Inflammatory macrophage treated with lipopolysaccharide for 4 hours (primary cell): ENCODE measurements at regions not wholly inside any gene's neighbourhood (a gene's known extent, or its start where the extent isn't known, plus 50 kb on each side); places are given as distances from the start of the nearest gene placed in this dataset.
"Not testable (repeated sequence)": the region's sequence is repeated elsewhere in the genome, so short reads cannot be mapped to it uniquely, and the experiment has no call there.

Experiments used
- DNase-seq: peaks from one replicate; pipeline ENCODE4 v3.0.0-alpha.2; 2020

DNA sequence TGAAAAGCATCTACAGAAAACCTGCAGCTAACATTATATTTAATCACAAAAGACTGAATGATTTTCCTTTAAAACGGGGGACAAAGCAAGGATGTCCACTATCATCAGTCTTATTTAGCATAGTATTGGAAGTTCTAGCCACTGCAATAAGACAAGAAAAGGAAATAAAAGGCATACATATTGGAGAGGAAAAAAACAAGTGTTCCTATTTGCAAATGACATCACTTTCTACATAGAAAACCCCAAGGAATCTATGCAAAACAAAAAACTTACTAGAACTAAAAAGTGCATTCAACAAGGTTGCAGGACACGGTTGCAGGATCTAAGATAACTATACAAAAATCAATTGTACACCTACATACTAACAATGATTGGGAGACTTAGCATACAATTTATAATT, 101.6 kb upstream of the MEF2A start:
- DNase-seq = no peak

DNA sequence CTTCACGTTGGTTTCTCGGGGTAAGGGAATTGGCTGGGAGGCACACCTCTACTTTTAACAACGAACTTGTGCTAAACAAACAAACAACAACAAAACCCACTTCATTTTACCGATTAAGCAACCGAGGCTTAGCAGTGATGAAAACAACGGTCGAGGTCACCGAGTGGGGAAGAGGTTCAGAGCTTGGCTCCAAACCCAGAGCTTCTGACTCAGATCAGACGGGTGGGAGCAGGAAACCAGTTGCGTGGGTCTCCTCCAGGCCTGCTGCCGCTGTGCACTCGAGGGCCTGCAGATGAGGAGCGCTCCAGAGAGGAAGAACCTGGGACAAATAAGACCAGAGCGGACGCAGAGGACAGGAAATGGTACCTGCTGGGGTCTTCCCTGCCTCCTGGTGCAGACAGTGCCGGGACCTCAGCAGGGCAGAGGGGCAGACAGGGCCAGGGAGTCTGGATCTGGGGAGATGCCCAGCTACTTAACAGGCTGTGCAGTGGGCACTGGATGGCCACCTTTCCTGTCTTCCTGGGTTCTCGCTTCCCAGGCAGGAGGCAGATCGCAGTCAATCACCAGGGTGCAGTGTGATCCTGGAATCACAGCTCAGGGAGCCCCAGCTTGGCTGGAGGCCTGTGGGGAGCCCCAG, 99.0 kb upstream of the MEF2A start:
- DNase-seq = peak; percentile 89

DNA sequence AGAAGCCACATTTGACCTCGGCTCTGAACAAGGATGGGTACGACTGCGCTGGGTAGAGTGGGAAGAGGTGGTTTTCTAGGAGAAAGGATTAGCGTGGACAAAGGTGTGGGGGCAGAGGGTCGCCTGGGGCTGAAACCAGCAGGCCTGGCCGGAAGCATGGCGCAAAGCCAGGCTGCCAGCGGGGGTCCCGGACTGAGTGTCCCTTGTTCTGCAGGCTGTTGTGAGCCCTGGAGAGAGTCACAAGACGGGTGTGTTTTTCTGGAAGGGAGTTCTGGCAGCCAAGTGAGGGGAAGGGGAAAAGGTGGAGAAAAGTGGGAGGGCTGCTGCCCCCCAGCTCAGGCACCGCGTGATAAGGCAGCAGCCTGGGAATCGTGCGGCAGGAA, 98.5 kb upstream of the MEF2A start:
- no peak for DNase-seq

DNA sequence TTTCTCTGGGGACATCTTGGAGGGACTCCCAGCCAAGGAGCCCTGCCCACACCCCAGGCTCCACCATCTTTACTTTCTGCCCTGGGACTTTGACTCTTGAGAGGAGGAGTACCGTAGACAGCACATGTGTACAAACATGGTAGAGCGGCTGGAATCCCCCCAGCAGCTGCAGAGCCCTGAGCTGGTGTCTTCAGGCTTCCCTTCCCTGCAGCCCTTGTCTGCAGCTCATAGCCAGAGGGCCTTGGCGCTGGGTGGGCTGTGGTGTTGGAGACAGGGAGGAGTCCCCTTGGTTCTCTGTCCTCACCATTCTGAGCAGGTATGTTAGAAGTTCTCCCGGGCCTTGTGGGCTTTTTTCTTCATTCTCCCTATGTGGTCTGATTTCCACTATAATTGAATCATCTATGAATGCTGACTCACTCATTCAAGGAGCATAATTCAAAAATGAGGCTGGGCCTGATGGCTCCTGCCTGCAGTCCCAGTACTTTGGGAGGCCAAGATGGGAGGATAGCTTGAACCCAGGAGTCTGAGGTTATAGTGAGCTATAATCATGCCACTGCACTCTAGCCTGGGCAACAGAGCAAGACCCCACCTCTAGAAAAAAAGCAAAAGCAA, 97.8 kb upstream of the MEF2A start:
- DNase-seq = no peak

GRCh38 chr15:99470204-99470603, 95.6 kb upstream of the MEF2A start:
- not testable (repeated sequence) for DNase-seq

DNA sequence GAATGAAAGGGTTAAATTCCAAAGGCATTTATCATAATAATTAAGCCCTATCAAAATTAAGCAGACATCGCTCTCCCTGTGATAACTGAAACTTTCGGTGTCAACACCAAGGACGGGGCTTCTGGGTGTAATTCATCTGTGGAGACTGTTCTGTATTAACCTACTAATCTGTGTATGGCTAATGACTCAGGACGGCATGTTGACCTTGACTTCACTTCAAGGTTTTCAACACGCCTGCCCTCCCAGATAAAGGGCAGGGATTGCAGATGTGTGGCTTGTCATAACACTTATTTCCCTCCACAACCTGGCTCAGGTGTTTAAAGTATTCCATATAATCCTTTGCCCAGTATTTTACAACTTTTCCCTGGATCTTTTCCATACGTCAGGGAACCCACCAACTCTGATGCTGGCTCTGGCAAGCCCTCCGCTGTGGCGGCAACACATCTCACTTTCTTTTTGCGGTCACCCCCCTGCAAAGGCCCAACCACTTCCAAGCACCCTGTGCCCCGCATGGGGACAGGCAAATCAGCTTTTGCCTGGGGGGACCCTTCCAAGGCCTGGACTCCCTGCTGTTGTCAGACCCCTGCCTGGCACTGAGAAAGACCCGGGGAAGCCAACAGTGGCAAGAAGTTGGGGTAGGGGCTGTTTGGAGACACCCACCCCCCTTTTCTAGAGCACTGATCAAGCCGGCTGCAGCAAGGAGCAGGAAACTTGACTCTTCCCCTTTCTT, 93.2 kb upstream of the MEF2A start:
- no peak for DNase-seq

GRCh38 chr15:99473981-99474906, 91.5 kb upstream of the MEF2A start:
- DNase-seq = peak; percentile 57

DNA sequence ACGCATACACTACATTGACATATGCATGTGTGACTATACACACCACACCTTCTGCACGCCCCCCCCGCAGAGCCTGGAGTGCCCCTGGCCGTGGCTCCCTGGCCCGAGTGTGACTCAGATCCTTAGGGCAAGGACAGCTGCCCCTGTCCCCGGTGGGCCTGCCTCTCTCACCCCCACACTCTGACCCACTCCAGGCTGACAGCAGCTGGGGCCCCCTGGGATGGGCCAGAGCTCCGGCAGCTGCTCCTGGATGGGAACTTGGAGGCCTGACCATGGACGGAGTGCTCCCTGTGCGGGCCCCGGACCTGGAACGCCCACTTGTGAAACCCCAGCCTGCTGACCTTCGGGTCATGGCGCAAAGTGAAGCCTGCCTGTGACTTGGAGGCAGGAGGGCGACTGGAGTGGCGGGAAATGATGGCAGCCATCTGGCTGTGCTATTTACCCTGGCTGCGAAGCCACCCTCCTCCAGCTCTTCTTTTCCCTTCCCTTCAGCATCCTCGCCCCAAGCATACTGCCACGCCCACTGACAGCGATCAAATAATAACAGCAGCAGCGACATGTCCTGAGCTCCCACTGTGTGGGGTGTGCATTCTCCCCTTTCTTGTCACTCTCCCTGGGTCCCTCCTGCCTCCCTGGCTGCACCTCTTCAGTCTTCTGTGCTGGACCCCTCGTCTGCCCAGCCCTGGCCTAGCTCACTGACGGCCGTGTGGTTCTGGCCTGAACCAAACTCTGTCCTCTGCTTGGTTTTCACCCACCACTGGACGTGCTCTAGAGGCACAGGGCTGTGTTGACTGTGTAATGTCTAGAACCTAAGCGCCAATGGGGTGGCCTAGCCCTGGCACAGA, 90.7 kb upstream of the MEF2A start:
- no peak for DNase-seq

GRCh38 chr15:99475754-99476412, 89.9 kb upstream of the MEF2A start:
- DNase-seq = no peak

GRCh38 chr15:99476413-99477222, 89.2 kb upstream of the MEF2A start:
- DNase-seq = peak; percentile 81

DNA sequence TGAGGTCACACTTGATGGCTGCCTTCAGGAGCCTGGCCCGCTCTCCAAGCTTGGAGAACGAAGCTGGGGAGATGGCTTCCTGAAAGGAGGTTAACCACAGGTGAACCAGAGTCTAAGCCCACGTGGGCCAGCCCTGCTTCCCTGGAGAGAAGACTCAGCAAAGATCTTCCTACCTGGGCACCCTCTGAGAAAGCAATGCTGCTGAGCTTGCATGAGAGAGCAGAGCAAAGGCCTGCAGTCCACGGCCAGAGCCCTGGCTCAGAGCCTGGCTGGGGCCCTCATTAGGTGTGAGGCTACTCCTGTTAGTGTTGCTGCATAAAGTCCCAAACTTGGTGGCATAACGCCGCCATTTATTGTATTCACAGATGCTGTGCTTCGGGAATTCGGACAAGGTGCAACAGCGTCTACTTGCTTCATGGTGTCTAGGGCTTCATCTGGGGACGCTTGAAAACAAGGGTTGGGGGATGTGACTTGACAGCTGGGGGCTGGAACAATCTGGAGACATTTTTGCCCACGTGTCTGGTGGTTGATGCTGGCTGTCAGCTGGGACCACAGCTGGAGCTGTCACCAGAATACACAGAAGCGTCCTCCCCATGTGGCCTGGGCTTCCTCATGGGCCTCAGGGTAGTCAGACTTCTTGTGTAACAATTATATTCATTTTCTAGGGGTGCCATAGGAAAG, 87.9 kb upstream of the MEF2A start:
- peak; percentile 59 for DNase-seq

DNA sequence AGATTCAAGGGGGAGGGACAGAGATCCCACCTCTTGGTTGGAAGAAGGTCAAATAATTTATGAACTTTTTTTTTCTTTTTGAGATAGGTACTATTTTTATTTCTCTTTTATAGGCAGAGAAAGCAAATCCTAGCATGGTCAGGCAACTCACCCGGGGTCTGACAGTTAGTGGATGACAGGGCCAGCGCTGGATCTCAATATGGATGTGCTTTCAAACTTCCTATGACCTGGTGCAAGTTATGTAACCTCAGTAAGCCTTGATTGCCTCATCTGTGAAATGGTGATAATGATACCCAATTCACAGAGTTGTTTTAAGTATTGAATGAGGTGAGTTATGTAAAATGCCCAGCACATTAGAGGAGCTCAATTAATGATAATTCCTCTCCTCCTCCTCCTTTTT, 86.8 kb upstream of the MEF2A start:
- peak; percentile 72 for DNase-seq

DNA sequence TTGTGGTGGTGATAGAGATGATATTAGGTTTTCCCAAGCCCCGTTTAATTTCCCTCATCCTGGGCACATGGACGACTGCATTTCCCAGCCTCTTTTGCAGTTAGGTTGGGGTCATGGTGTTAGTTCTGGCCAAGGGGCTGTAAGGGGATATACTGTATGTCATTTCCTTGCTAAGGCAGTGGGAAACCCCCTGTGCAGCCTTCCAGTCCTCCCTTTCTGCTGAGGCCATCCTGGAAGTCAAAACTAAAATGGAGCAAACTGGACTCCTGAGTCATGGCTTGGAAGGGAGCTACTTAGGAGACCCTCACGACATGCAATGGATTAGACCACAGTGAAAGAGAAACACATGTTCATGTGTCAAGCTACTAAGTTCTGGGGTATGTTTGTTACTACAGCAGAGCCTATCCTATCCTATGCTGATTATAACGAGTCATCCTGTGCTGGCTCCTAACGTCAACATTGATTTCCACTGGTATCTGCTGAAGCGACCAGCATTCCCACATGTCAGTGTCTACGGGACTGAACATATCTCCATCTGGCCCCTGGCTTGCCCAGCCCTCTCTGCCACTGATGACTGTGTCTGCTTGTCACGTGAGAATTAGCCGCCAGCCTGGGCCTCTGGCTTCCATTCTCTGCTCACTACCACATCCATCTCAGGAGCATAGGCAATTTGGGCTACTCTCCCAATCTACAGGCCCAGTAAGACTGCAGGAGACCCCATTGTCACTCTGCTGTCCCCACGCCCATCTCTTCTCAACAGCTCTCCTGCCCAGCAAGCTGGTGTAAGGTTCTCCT, 85.6 kb upstream of the MEF2A start:
- no peak for DNase-seq

- no peak for DNase-seq
These were observed 84.5 kb upstream of the MEF2A start for GRCh38 chr15:99481113-99481950.

GRCh38 chr15:99481951-99482230, 83.9 kb upstream of the MEF2A start:
- peak; percentile 18 for DNase-seq

DNA sequence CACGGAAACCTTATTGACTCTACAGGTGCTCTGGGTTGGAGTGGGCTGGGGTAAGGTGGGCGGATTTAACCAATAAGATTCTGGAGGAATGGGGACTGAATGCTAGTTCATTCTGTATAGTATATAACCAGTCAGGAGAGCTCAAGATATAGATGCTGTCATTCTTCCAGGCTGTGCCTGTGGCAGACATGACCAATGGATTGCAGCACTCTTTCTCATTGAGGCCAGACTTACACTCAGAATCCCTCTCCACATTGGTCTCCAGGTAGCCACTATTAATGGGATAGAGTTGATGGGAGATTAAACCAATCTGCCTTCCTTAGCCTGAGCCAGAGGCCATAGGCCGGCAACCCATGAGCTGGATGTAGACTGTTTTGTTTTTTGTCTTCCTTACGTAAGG, 82.8 kb upstream of the MEF2A start:
- no peak for DNase-seq

GRCh38 chr15:99485153-99485961, 80.4 kb upstream of the MEF2A start:
- DNase-seq = peak; percentile 25

GRCh38 chr15:99485992-99486370, 79.8 kb upstream of the MEF2A start:
- no peak for DNase-seq
